ENCODE measurements at regions not wholly inside any gene's neighbourhood (a gene's known extent, or its start where the extent isn't known, plus 50 kb on each side); places are given as distances from the start of the nearest gene placed in this dataset.
"Not testable (repeated sequence)": the region's sequence is repeated elsewhere in the genome, so short reads cannot be mapped to it uniquely, and the experiment has no call there.

GRCh38 chr21:26320596-26320995, 150.0 kb upstream of the APP start:
- no peak for DNase-seq

GRCh38 chr21:26307640-26308039, 137.1 kb upstream of the APP start:
- no peak for DNase-seq

- DNase-seq, result no peak
Measured at GRCh38 chr21:26297851-26298250, 127.3 kb upstream of the APP start.

- DNase-seq, result no peak
Measured at GRCh38 chr21:26293141-26293946, 122.8 kb upstream of the APP start.

- no peak for DNase-seq
Measured at GRCh38 chr21:26288026-26288425, 117.5 kb upstream of the APP start.

GRCh38 chr21:26284531-26284930, 114.0 kb upstream of the APP start:
- DNase-seq, result no peak

GRCh38 chr21:26282058-26282457, 111.5 kb upstream of the APP start:
- no peak for DNase-seq

- no peak for DNase-seq
Measured at GRCh38 chr21:26281506-26281905, 110.9 kb upstream of the APP start.

- no peak for DNase-seq
Measured at GRCh38 chr21:26280775-26281174, 110.2 kb upstream of the APP start.

GRCh38 chr21:26280148-26280547, 109.6 kb upstream of the APP start:
- no peak for DNase-seq

- DNase-seq, result no peak
Measured at GRCh38 chr21:26275801-26276200, 105.2 kb upstream of the APP start.

- no peak for DNase-seq
Measured at GRCh38 chr21:26273686-26274313, 103.2 kb upstream of the APP start.

GRCh38 chr21:26267389-26267788, 96.8 kb upstream of the APP start:
- DNase-seq, result no peak

GRCh38 chr21:26246073-26246472, 75.5 kb upstream of the APP start:
- no peak for DNase-seq

- no peak for DNase-seq
Measured at GRCh38 chr21:26245428-26245827, 74.9 kb upstream of the APP start.

- DNase-seq, result no peak
Measured at GRCh38 chr21:26238646-26239045, 68.1 kb upstream of the APP start.

- DNase-seq, result no peak
Measured at GRCh38 chr21:26236281-26236680, 65.7 kb upstream of the APP start.

GRCh38 chr21:26233297-26233696, 62.7 kb upstream of the APP start:
- DNase-seq, result not testable (repeated sequence)

GRCh38 chr21:26232491-26232890, 61.9 kb upstream of the APP start:
- DNase-seq, result not testable (repeated sequence)

GRCh38 chr21:26227130-26227529, 56.6 kb upstream of the APP start:
- DNase-seq, result no peak

- DNase-seq, result no peak
Measured at GRCh38 chr21:26226724-26227123, 56.2 kb upstream of the APP start.

GRCh38 chr21:26225046-26225445, 54.5 kb upstream of the APP start:
- no peak for DNase-seq

GRCh38 chr21:26224366-26224765, 53.8 kb upstream of the APP start:
- DNase-seq, result no peak

All from stimulated activated CD4-positive, alpha-beta T cell treated with anti-CD3 and anti-CD28 coated beads, Interleukin-1b, Interleukin-23, amount 100 ng/mL, for 48 hours (primary cell).